HepG2 (cell line): ENCODE measurements at regions not wholly inside any gene's neighbourhood (a gene's known extent, or its start where the extent isn't known, plus 50 kb on each side); places are given as distances from the start of the nearest gene placed in this dataset.

Experiments
- ATAC-seq: fragments of 200-7000 bp; cut with Tn5 transposase; 3 replicates; pipeline ENCODE4 v1.9.1; 2020; ENCODE audit warnings: mild to moderate bottlenecking, moderate library complexity
- BruUV-seq: library from RNA; stranded (reverse); fragments of 400-500 nt; replicated peaks from 2 replicates; lab custom pipeline; 2021; lab: Mats Ljungman, UMichigan
- CTCF ChIA-PET: fragments of 300-600 bp; formaldehyde crosslinking; extraction: SDS; loops from one replicate; lab custom pipeline; 2021; ENCODE audit warnings: low total read pairs, inconsistent platforms, low intra/inter-chr PET ratio; lab: Yijun Ruan, JAX
- POLR2A ChIA-PET: fragments of 350-600 bp; sonication (Branson Sonifier 250); formaldehyde crosslinking; loops from one replicate; lab custom pipeline; 2020; ENCODE audit warnings: antibody characterized with exemption, inconsistent platforms; lab: Yijun Ruan, JAX
- DNase-seq: peaks from one replicate; pipeline ENCODE4 v3.0.0-alpha.2; 2015; ENCODE audit warnings: low spot score
- FAIRE-seq: peaks from 3 replicates; lab custom pipeline; 2011; peaks lifted over from hg19 to GRCh38; lab: Jason Lieb, UNC
- H2AFZ ChIP-seq: one replicate; pipeline ENCODE4 v1.6.1; 2011; ENCODE audit warnings: low read length, inconsistent platforms
- H3K27ac ChIP-seq: fragments of 300-600 bp; 3 replicates; pipeline ENCODE4 v1.8.0; 2011; ENCODE audit warnings: mixed run types, mild to moderate bottlenecking, mixed read lengths, low read length, inconsistent platforms; ENCODE audit not compliant: insufficient read depth; ENCODE audit errors: extremely low read length
- H3K27me3 ChIP-seq, 2 experiments: fragments of 200-600 bp in 1 of 2; 2 replicates in 1 of 2; 3 replicates in 1 of 2; pipeline versions ENCODE4 v1.6.0 to v1.8.0; 2011; ENCODE audit warnings: low read length in 2 of 2, mild to moderate bottlenecking in 2 of 2, moderate library complexity in 2 of 2, inconsistent platforms in 1 of 2; ENCODE audit not compliant: insufficient read depth in 2 of 2, control insufficient read depth in 1 of 2
- H3K36me3 ChIP-seq, 2 experiments: fragments of 200-600 bp in 1 of 2; replicated peaks in 1 of 2; 2 replicates in 1 of 2; 3 replicates in 1 of 2; pipeline versions ENCODE4 v1.5.1 to v1.8.0; 2011; ENCODE audit warnings: low read length in 2 of 2, inconsistent platforms in 1 of 2; ENCODE audit not compliant: insufficient read depth in 2 of 2, control insufficient read depth in 1 of 2
- H3K4me1 ChIP-seq: 2 replicates; pipeline ENCODE4 v1.5.1; 2012; ENCODE audit warnings: low read length, inconsistent platforms; ENCODE audit not compliant: insufficient read depth
- H3K4me2 ChIP-seq: 2 replicates; pipeline ENCODE4 v1.6.0; 2011; ENCODE audit warnings: low read depth, low read length, inconsistent platforms
- H3K4me3 ChIP-seq, 3 experiments: fragments of 200-600 bp in 1 of 3; sonication (generic), shearing (Covaris generic) in 1 of 3; replicated peaks in 1 of 3; 2 replicates each; pipeline ENCODE4 v1.5.1; 2011 to 2016; ENCODE audit warnings: low read length in 3 of 3, inconsistent platforms in 2 of 3, low read depth in 2 of 3, mild to moderate bottlenecking in 2 of 3, control low read depth in 1 of 3, mixed read lengths in 1 of 3; ENCODE audit not compliant: insufficient read depth in 1 of 3
- H3K79me2 ChIP-seq: one replicate; pipeline ENCODE4 v1.6.1; 2011; ENCODE audit warnings: low read length, inconsistent platforms; ENCODE audit not compliant: insufficient read depth
- H3K9ac ChIP-seq: 2 replicates; pipeline ENCODE4 v1.6.0; 2011; ENCODE audit warnings: mild to moderate bottlenecking, low read depth, low read length, inconsistent platforms; ENCODE audit not compliant: insufficient read depth
- H3K9me3 ChIP-seq: 2 replicates; pipeline ENCODE4 v1.5.1; 2012; ENCODE audit warnings: mild to moderate bottlenecking, low read length
- H4K20me1 ChIP-seq: 2 replicates; pipeline ENCODE4 v1.6.0; 2011; ENCODE audit warnings: inconsistent platforms, mild to moderate bottlenecking, low read length, moderate library complexity; ENCODE audit not compliant: insufficient read depth
- ARNTL ChIP-seq: sonication (generic); formaldehyde crosslinking; IDR thresholded peaks from 2 replicates; pipeline ENCODE4 v1.4.0; 2020; ENCODE audit warnings: mild to moderate bottlenecking, missing genetic modification reagents
- CREB1 ChIP-seq, 2 experiments: fragments of 450-650 bp in 1 of 2; IDR thresholded peaks; 2 replicates each; pipeline ENCODE4 v1.6.1; 2016 to 2017; ENCODE audit warnings: control low read depth in 1 of 2, mild to moderate bottlenecking in 1 of 2, missing compliant biosample characterization in 1 of 2, missing genetic modification characterization in 1 of 2
- ETV6 ChIP-seq: sonication (generic); formaldehyde crosslinking; conservative IDR thresholded peaks from 2 replicates; pipeline ENCODE4 v1.4.0; 2020; ENCODE audit warnings: missing genetic modification reagents
- NFE2 ChIP-seq: sonication (generic); formaldehyde crosslinking; IDR thresholded peaks from 2 replicates; pipeline ENCODE4 v1.4.0; 2020; ENCODE audit warnings: missing genetic modification reagents
- TERF1 ChIP-seq: sonication (generic); formaldehyde crosslinking; IDR thresholded peaks from 2 replicates; pipeline ENCODE4 v1.8.0; 2022; ENCODE audit warnings: mild to moderate bottlenecking, missing genetic modification reagents, moderate library complexity
- ZBTB44 ChIP-seq: sonication (generic); formaldehyde crosslinking; IDR thresholded peaks from 2 replicates; pipeline ENCODE4 v1.4.0; 2020; ENCODE audit warnings: missing genetic modification reagents
- ZNF124 ChIP-seq: sonication (generic); formaldehyde crosslinking; IDR thresholded peaks from 2 replicates; pipeline ENCODE4 v1.4.0; 2020; ENCODE audit warnings: missing genetic modification reagents
- ZNF224 ChIP-seq: sonication (generic); formaldehyde crosslinking; IDR thresholded peaks from 2 replicates; pipeline ENCODE4 v1.5.0; 2020; ENCODE audit warnings: mild to moderate bottlenecking, missing genetic modification reagents
- ZNF629 ChIP-seq: sonication (generic); formaldehyde crosslinking; conservative IDR thresholded peaks from 2 replicates; pipeline ENCODE4 v1.5.0; 2020; ENCODE audit warnings: missing genetic modification reagents
- ZSCAN22 ChIP-seq: sonication (generic); formaldehyde crosslinking; IDR thresholded peaks from 2 replicates; pipeline ENCODE4 v1.4.0; 2020; ENCODE audit warnings: mild to moderate bottlenecking, missing genetic modification reagents
- WGBS: methylation state at CpG from one replicate; pipeline ENCODE4 v1.1.6; 2017; ENCODE audit warnings: low lambda C conversion rate; 5-methylcytosine and 5-hydroxymethylcytosine counted together
- in situ Hi-C: cut with HindIII; loops from 2 replicates; pipeline ENCODE4 v1.10.0; 2017; ENCODE audit warnings: low pct_unique_long_range_greater_than_20kb; ENCODE audit not compliant: extremely low pct_ligation_motif_present
- intact Hi-C: fragments of 100-400 bp; cut with micrococcal nuclease; formaldehyde crosslinking; loops from one replicate; pipeline ENCODE4 v1.10.0; 2022; ENCODE audit not compliant: unreplicated experiment

GRCh38 chr13:84903391-84903790 is 895.8 kb downstream of the SLITRK6 start:
- Histone ChIP-seq H3K4me3 (no peak overlapping the region), H3K9me3 (no peaks in the 10 kb centered on the region), H2AFZ (no peak overlapping the region), H3K79me2 (no peaks in the 10 kb centered on the region), H3K4me2 (no peak overlapping the region), H3K9ac (no peak overlapping the region), H3K4me1 (no peaks in the 10 kb centered on the region), H3K36me3 (no peaks in the 10 kb centered on the region), H4K20me1 (no peaks in the 10 kb centered on the region), H3K27ac (no peak overlapping the region), H3K27me3 (peaks cover 0 to 5% of the 10 kb centered on the region in 2 experiments; a peak in 2 of 5 replicates)
- ChIA-PET POLR2A (no interaction called here), CTCF (no interaction called here)
- WGBS: 0% methylated on average over 4 of the region's 4 CpGs
- FAIRE-seq: no peak
- in situ Hi-C loops: no loop called here
- TF ChIP-seq CREB1 (IDR thresholded peaks at IDR 0.05): peak; percentile 66
- no peak for TF ChIP-seq CREB1 (CRISPR knock-in tag; IDR thresholded peaks at IDR 0.05)
- no peak for TF ChIP-seq ZNF224 (CRISPR knock-in tag)
- BruUV-seq: no TSS peak
- DNase-seq: no peak
- ATAC-seq: no peak
- intact Hi-C loops: no loop called here

GRCh38 chr13:84902243-84902642 is 897.0 kb downstream of the SLITRK6 start:
- H3K79me2 ChIP-seq: no peaks in the 10 kb centered on the region
- ATAC-seq (no peak), FAIRE-seq (no peak), DNase-seq (no peak)
- in situ Hi-C loops (no loop called here), intact Hi-C loops (no loop called here)
- H3K9me3 ChIP-seq: no peaks in the 10 kb centered on the region
- H2AFZ ChIP-seq: no peak overlapping the region
- TF ChIP-seq ZNF629 (CRISPR knock-in tag): no peak
- TF ChIP-seq TERF1 (CRISPR knock-in tag): no peak
- no peak for TF ChIP-seq ZNF124 (CRISPR knock-in tag)
- no peak for TF ChIP-seq NFE2 (CRISPR knock-in tag)
- no peak for TF ChIP-seq ZSCAN22 (CRISPR knock-in tag)
- TF ChIP-seq ETV6 (CRISPR knock-in tag): no peak
- no peak for TF ChIP-seq ARNTL (CRISPR knock-in tag)
- TF ChIP-seq ZBTB44 (CRISPR knock-in tag): no peak
- H4K20me1 ChIP-seq: no peaks in the 10 kb centered on the region
- no peak overlapping the region for H3K4me2 ChIP-seq
- 0% methylated on average over 1 of the region's 1 CpG for whole genome bisulfite sequencing
- ChIA-PET POLR2A (no interaction called here), CTCF (no interaction called here)
- H3K27me3 ChIP-seq: peaks cover 0 to 6% of the 10 kb centered on the region in 2 experiments; a peak in 2 of 5 replicates
- H3K9ac ChIP-seq: no peak overlapping the region
- H3K4me1 ChIP-seq: no peaks in the 10 kb centered on the region
- H3K27ac ChIP-seq: no peak overlapping the region
- no peaks in the 10 kb centered on the region for H3K36me3 ChIP-seq
- no peak overlapping the region for H3K4me3 ChIP-seq
- BruUV-seq: no TSS peak
